ENCODE measurements at regions not wholly inside any gene's neighbourhood (a gene's known extent, or its start where the extent isn't known, plus 50 kb on each side); places are given as distances from the start of the nearest gene placed in this dataset.
"Not testable (repeated sequence)": the region's sequence is repeated elsewhere in the genome, so short reads cannot be mapped to it uniquely, and the experiment has no call there.

GRCh38 chr10:3260066-3260834 lies 87.7 kb upstream of the PITRM1 start:
- no peak overlapping the region for H3K27ac ChIP-seq
- TF ChIP-seq CTCF (IDR thresholded peaks at IDR 0.05) (no peak), ZFX (IDR thresholded peaks at IDR 0.05; ENCODE audit: borderline replicate concordance) (no peak)

GRCh38 chr10:3259499-3259898 lies 86.9 kb upstream of the PITRM1 start:
- no peak for TF ChIP-seq CTCF (IDR thresholded peaks at IDR 0.05)
- no peak for TF ChIP-seq ZFX (IDR thresholded peaks at IDR 0.05; ENCODE audit: borderline replicate concordance)
- no peak overlapping the region for H3K27ac ChIP-seq

GRCh38 chr10:3258394-3258793 lies 85.8 kb upstream of the PITRM1 start:
- no peak for TF ChIP-seq CTCF (IDR thresholded peaks at IDR 0.05)
- no peak for TF ChIP-seq ZFX (IDR thresholded peaks at IDR 0.05; ENCODE audit: borderline replicate concordance)

GRCh38 chr10:3255616-3256015 lies 83.0 kb upstream of the PITRM1 start:
- TF ChIP-seq CTCF (IDR thresholded peaks at IDR 0.05), result no peak
- no peak overlapping the region for H3K27ac ChIP-seq

More at GRCh38 chr10:3258394-3258793, 85.8 kb upstream of the PITRM1 start:
- no peak overlapping the region for H3K27ac ChIP-seq

- no peak for TF ChIP-seq ZFX (IDR thresholded peaks at IDR 0.05; ENCODE audit: borderline replicate concordance)
- no peak for TF ChIP-seq CTCF (IDR thresholded peaks at IDR 0.05)
- H3K27ac ChIP-seq, result no peak overlapping the region
These were observed 82.5 kb upstream of the PITRM1 start for GRCh38 chr10:3255075-3255474.

- not testable (repeated sequence) for H3K27ac ChIP-seq
These were observed 81.4 kb upstream of the PITRM1 start for GRCh38 chr10:3253974-3254373.

- H3K27ac ChIP-seq, result no peak overlapping the region
- TF ChIP-seq CTCF (IDR thresholded peaks at IDR 0.05) (no peak), ZFX (IDR thresholded peaks at IDR 0.05; ENCODE audit: borderline replicate concordance) (no peak)
These were observed 78.6 kb upstream of the PITRM1 start for GRCh38 chr10:3251172-3251571.

Measured in 22Rv1 (cell line).